ENCODE measurements at regions not wholly inside any gene's neighbourhood (a gene's known extent, or its start where the extent isn't known, plus 50 kb on each side); places are given as distances from the start of the nearest gene placed in this dataset.

DNA sequence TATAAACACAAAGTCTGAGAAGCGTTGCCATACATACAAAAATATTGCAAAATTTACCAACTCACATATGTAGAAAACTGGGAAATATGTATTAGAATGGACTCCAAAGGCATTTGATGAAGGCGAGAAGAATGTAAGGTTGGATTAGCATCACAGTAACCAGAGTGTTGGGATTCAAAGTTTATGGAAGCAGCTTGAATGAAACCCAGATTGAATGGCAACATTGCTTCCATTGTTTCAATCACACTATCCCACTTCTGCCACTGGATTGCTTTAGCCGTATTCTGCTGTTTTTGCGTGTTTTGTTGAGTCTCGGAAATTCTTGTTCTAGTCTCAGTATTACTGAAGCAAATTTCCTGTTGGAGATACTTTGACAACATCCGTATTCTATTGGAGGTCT is 609.0 kb upstream of the LRATD1 start:
- H3K4me3 ChIP-seq, result no peak overlapping the region

GRCh38 chr2:14039134-14039533 is 593.4 kb upstream of the LRATD1 start:
- H3K27me3 ChIP-seq (ENCODE audit: low read depth), result no peaks in the 10 kb centered on the region
- H3K4me1 ChIP-seq, result no peaks in the 10 kb centered on the region
- H3K9me3 ChIP-seq (replicated peaks), result no peaks in the 10 kb centered on the region
- TF ChIP-seq, protein P1, sequence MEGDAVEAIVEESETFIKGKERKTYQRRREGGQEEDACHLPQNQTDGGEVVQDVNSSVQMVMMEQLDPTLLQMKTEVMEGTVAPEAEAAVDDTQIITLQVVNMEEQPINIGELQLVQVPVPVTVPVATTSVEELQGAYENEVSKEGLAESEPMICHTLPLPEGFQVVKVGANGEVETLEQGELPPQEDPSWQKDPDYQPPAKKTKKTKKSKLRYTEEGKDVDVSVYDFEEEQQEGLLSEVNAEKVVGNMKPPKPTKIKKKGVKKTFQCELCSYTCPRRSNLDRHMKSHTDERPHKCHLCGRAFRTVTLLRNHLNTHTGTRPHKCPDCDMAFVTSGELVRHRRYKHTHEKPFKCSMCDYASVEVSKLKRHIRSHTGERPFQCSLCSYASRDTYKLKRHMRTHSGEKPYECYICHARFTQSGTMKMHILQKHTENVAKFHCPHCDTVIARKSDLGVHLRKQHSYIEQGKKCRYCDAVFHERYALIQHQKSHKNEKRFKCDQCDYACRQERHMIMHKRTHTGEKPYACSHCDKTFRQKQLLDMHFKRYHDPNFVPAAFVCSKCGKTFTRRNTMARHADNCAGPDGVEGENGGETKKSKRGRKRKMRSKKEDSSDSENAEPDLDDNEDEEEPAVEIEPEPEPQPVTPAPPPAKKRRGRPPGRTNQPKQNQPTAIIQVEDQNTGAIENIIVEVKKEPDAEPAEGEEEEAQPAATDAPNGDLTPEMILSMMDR (IDR thresholded peaks at IDR 0.05; ENCODE audit: borderline replicate concordance), result no peak
- no peak for DNase-seq
- H3K4me3 ChIP-seq, result no peak overlapping the region
- H3K36me3 ChIP-seq, result no peaks in the 10 kb centered on the region
- intact Hi-C loops (cut with micrococcal nuclease), result no loop called here
- no peak overlapping the region for H3K27ac ChIP-seq (replicated peaks)

More for the DNA sequence above, 609.0 kb upstream of the LRATD1 start:
- Histone ChIP-seq H3K27ac (replicated peaks) (no peak overlapping the region), H3K4me1 (no peaks in the 10 kb centered on the region), H3K9me3 (replicated peaks) (no peaks in the 10 kb centered on the region), H3K36me3 (no peaks in the 10 kb centered on the region), H3K27me3 (ENCODE audit: low read depth) (no peaks in the 10 kb centered on the region)
- TF ChIP-seq, protein P1 (IDR thresholded peaks at IDR 0.05; ENCODE audit: borderline replicate concordance), result no peak
- DNase-seq, result no peak
- intact Hi-C loops (cut with micrococcal nuclease), result no loop called here

- Histone ChIP-seq H3K27ac (replicated peaks) (no peak overlapping the region), H3K9me3 (replicated peaks) (peaks cover 5% of the 10 kb centered on the region), H3K36me3 (no peaks in the 10 kb centered on the region), H3K27me3 (ENCODE audit: low read depth) (no peaks in the 10 kb centered on the region), H3K4me3 (no peak overlapping the region), H3K4me1 (no peaks in the 10 kb centered on the region)
- intact Hi-C loops (cut with micrococcal nuclease), result no loop called here
- TF ChIP-seq, protein P1 (IDR thresholded peaks at IDR 0.05; ENCODE audit: borderline replicate concordance), result no peak
- DNase-seq, result no peak
Measured at GRCh38 chr2:14047491-14047890, 585.0 kb upstream of the LRATD1 start.

DNA sequence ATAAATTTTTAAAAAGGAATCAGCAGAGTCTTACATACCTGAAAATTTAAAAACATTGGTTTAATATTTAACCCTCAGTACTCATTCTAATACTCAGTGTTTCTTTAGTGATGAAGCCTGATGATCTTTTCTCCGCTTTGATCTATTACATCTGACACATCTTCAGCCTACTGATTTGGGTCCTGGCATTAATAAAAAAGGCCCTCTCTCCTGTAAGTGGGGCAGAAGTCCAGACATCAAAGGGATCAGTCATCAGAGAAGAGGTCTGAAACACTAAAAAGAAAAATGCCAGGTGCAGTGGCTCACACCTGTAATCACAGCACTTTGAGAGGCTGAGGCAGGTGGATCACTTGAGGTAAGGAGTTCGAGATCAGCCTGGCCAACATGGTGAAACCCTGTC is 581.1 kb upstream of the LRATD1 start:
- Histone ChIP-seq H3K4me1 (no peaks in the 10 kb centered on the region), H3K27me3 (ENCODE audit: low read depth) (no peaks in the 10 kb centered on the region), H3K27ac (replicated peaks) (no peak overlapping the region), H3K4me3 (no peak overlapping the region), H3K36me3 (no peaks in the 10 kb centered on the region), H3K9me3 (replicated peaks) (peaks cover 4% of the 10 kb centered on the region)
- no peak for DNase-seq
- TF ChIP-seq, protein P1 (IDR thresholded peaks at IDR 0.05; ENCODE audit: borderline replicate concordance), result no peak
- intact Hi-C loops (cut with micrococcal nuclease), result no loop called here

- Histone ChIP-seq H3K4me1 (no peaks in the 10 kb centered on the region), H3K9me3 (replicated peaks) (peaks cover 9% of the 10 kb centered on the region), H3K4me3 (no peak overlapping the region), H3K27me3 (ENCODE audit: low read depth) (no peaks in the 10 kb centered on the region), H3K36me3 (no peaks in the 10 kb centered on the region), H3K27ac (replicated peaks) (no peak overlapping the region)
- intact Hi-C loops (cut with micrococcal nuclease), result no loop called here
- TF ChIP-seq, protein P1 (IDR thresholded peaks at IDR 0.05; ENCODE audit: borderline replicate concordance), result no peak
- no peak for DNase-seq
Measured at GRCh38 chr2:14053105-14053504, 579.4 kb upstream of the LRATD1 start.

DNA sequence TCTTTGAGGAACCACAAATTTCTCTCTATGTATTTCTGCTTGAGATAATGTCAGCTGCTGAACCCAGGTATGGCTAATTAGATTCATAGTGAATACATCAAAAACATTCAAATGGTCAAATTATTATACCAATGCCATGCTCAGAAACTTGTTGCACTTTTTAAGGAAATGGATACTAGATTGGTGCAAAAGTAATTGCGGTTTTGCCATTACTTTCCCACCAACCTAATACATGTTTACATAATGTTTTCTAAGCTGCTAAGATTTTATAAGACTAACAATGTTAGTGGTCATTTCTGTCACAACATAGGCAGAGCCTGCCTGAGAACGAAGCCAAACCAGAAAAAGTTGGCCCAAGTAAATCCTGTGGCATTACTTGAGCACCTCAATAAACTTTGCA is 568.2 kb upstream of the LRATD1 start:
- H3K4me3 ChIP-seq, result no peak overlapping the region
- intact Hi-C loops (cut with micrococcal nuclease), result no loop called here
- no peaks in the 10 kb centered on the region for H3K36me3 ChIP-seq
- no peaks in the 10 kb centered on the region for H3K4me1 ChIP-seq
- TF ChIP-seq, protein P1 (IDR thresholded peaks at IDR 0.05; ENCODE audit: borderline replicate concordance), result no peak
- DNase-seq, result no peak
- H3K27ac ChIP-seq (replicated peaks), result no peak overlapping the region
- no peaks in the 10 kb centered on the region for H3K27me3 ChIP-seq (ENCODE audit: low read depth)
- no peaks in the 10 kb centered on the region for H3K9me3 ChIP-seq (replicated peaks)

All from left ventricle myocardium inferior (tissue), 1 donor.